ENCODE measurements at regions not wholly inside any gene's neighbourhood (a gene's known extent, or its start where the extent isn't known, plus 50 kb on each side); places are given as distances from the start of the nearest gene placed in this dataset.

- Histone ChIP-seq H4K20me1 (ENCODE audit: control insufficient read depth, extremely low read depth, insufficient read depth, low read length) (no peaks in the 10 kb centered on the region), H3K27me3 (ENCODE audit: control insufficient read depth, insufficient read depth, low read length) (no peaks in the 10 kb centered on the region), H3K9ac (ENCODE audit: insufficient read depth, low read length) (no peak overlapping the region), H3K9me3 (ENCODE audit: control insufficient read depth, insufficient read depth, low read depth, low read length) (no peaks in the 10 kb centered on the region), H3K36me3 (ENCODE audit: control insufficient read depth, insufficient read depth, low read length) (no peaks in the 10 kb centered on the region), H3K4me1 (ENCODE audit: control insufficient read depth, extremely low read depth, insufficient read depth, low read length) (no peaks in the 10 kb centered on the region), H3K4me2 (ENCODE audit: extremely low read depth, insufficient read depth, low read length) (no peak overlapping the region), H3K79me2 (ENCODE audit: control insufficient read depth, insufficient read depth, low read length) (no peaks in the 10 kb centered on the region), H2AFZ (ENCODE audit: low read length) (no peak overlapping the region), H3K27ac (ENCODE audit: insufficient read depth, low read length) (no peak overlapping the region), H3K4me3 (replicated peaks in 1 of 4; ENCODE audit: control extremely low read depth in 1 of 4, insufficient read depth in 1 of 4, low read depth in 3 of 4, low read length in 4 of 4) (no peak overlapping the region)
- TF ChIP-seq EZH2 (IDR thresholded peaks at IDR 0.05; ENCODE audit: low read length, missing control alignments) (no peak), CTCF (conservative IDR thresholded peaks at IDR 0.05 in 1 of 2, IDR thresholded peaks at IDR 0.05 in 1 of 2; ENCODE audit: low read depth in 1 of 2, low read length in 2 of 2) (no peak)
- DNase-seq (ENCODE audit: low read depth in 2 of 2), result no peak
Observed at GRCh38 chr2:238587776-238588660, 161.3 kb downstream of the ASB1 start.

- DNase-seq (ENCODE audit: low read depth in 2 of 2), result no peak
- Histone ChIP-seq H3K4me1 (ENCODE audit: control insufficient read depth, extremely low read depth, insufficient read depth, low read length) (no peaks in the 10 kb centered on the region), H3K9ac (ENCODE audit: insufficient read depth, low read length) (no peak overlapping the region), H3K36me3 (ENCODE audit: control insufficient read depth, insufficient read depth, low read length) (no peaks in the 10 kb centered on the region), H3K79me2 (ENCODE audit: control insufficient read depth, insufficient read depth, low read length) (no peaks in the 10 kb centered on the region), H2AFZ (ENCODE audit: low read length) (no peak overlapping the region), H3K9me3 (ENCODE audit: control insufficient read depth, insufficient read depth, low read depth, low read length) (no peaks in the 10 kb centered on the region), H3K27me3 (ENCODE audit: control insufficient read depth, insufficient read depth, low read length) (no peaks in the 10 kb centered on the region), H3K4me3 (replicated peaks in 1 of 4; ENCODE audit: control extremely low read depth in 1 of 4, insufficient read depth in 1 of 4, low read depth in 3 of 4, low read length in 4 of 4) (no peak overlapping the region), H3K4me2 (ENCODE audit: extremely low read depth, insufficient read depth, low read length) (no peak overlapping the region), H4K20me1 (ENCODE audit: control insufficient read depth, extremely low read depth, insufficient read depth, low read length) (no peaks in the 10 kb centered on the region), H3K27ac (ENCODE audit: insufficient read depth, low read length) (no peak overlapping the region)
- TF ChIP-seq EZH2 (IDR thresholded peaks at IDR 0.05; ENCODE audit: low read length, missing control alignments), result no peak
- TF ChIP-seq CTCF (conservative IDR thresholded peaks at IDR 0.05 in 1 of 2, IDR thresholded peaks at IDR 0.05 in 1 of 2; ENCODE audit: low read depth in 1 of 2, low read length in 2 of 2), result no peak
Observed at GRCh38 chr2:238589591-238590460, 163.1 kb downstream of the ASB1 start.

DNA sequence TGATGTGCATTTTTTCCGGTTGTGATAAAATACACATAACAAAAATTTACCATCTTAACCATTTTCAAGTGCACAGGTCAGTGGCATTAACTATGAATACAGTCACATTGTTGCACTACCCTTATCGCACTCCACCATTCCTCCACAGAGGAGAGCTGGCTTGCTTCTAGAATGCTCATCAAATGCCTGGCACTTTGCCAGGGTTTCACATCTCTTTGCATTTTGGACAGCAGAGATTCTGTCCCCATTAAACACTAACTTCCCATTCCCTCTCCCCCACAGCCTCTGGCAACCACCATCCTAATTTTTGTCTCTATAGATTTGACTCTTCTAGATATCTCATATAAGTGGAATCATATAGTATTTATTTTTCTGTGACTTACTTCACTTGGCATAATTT lies 165.0 kb downstream of the ASB1 start:
- Histone ChIP-seq H4K20me1 (ENCODE audit: control insufficient read depth, extremely low read depth, insufficient read depth, low read length) (no peaks in the 10 kb centered on the region), H3K9ac (ENCODE audit: insufficient read depth, low read length) (no peak overlapping the region), H3K36me3 (ENCODE audit: control insufficient read depth, insufficient read depth, low read length) (no peaks in the 10 kb centered on the region), H2AFZ (ENCODE audit: low read length) (no peak overlapping the region), H3K4me3 (replicated peaks in 1 of 4; ENCODE audit: control extremely low read depth in 1 of 4, insufficient read depth in 1 of 4, low read depth in 3 of 4, low read length in 4 of 4) (no peak overlapping the region), H3K4me1 (ENCODE audit: control insufficient read depth, extremely low read depth, insufficient read depth, low read length) (peaks cover 4% of the 10 kb centered on the region), H3K79me2 (ENCODE audit: control insufficient read depth, insufficient read depth, low read length) (no peaks in the 10 kb centered on the region), H3K27me3 (ENCODE audit: control insufficient read depth, insufficient read depth, low read length) (no peaks in the 10 kb centered on the region), H3K4me2 (ENCODE audit: extremely low read depth, insufficient read depth, low read length) (no peak overlapping the region), H3K27ac (ENCODE audit: insufficient read depth, low read length) (no peak overlapping the region), H3K9me3 (ENCODE audit: control insufficient read depth, insufficient read depth, low read depth, low read length) (no peaks in the 10 kb centered on the region)
- DNase-seq (ENCODE audit: low read depth in 2 of 2), result no peak
- no peak for TF ChIP-seq CTCF (conservative IDR thresholded peaks at IDR 0.05 in 1 of 2, IDR thresholded peaks at IDR 0.05 in 1 of 2; ENCODE audit: low read depth in 1 of 2, low read length in 2 of 2)

All from fibroblast of lung (primary cell).